Panc1 (cell line): ENCODE measurements at regions not wholly inside any gene's neighbourhood (a gene's known extent, or its start where the extent isn't known, plus 50 kb on each side); places are given as distances from the start of the nearest gene placed in this dataset.
"Not testable (repeated sequence)": the region's sequence is repeated elsewhere in the genome, so short reads cannot be mapped to it uniquely, and the experiment has no call there.

ENCODE experiments used
- ATAC-seq: fragments of 200-7000 bp; cut with Tn5 transposase; 2 replicates; pipeline ENCODE4 v1.9.1; 2020; ENCODE audit warnings: mild to moderate bottlenecking, moderate library complexity
- BruUV-seq: library from RNA; stranded (reverse); fragments of 400-500 nt; replicated peaks from 2 replicates; lab custom pipeline; 2021; lab: Mats Ljungman, UMichigan
- CTCF ChIA-PET: fragments of 300-600 bp; sonication (Branson Sonifier 250); formaldehyde crosslinking; loops from one replicate; lab custom pipeline; 2022; ENCODE audit warnings: antibody characterized with exemption; lab: Charles Lee
- POLR2A ChIA-PET: fragments of 300-600 bp; sonication (Branson Sonifier 250); formaldehyde crosslinking; loops from one replicate; lab custom pipeline; 2022; ENCODE audit warnings: antibody characterized with exemption; lab: Charles Lee
- DNase-seq: peaks from one replicate; pipeline ENCODE4 v3.0.0-alpha.2; 2010; ENCODE audit warnings: low read depth, low spot score
- H3K27ac ChIP-seq: 2 replicates; pipeline ENCODE4 v1.5.1; 2011; ENCODE audit warnings: mild to moderate bottlenecking, low read length, inconsistent platforms
- H3K27me3 ChIP-seq: fragments of 200-500 bp; sonication (Bioruptor generic); 2 replicates; pipeline ENCODE4 v1.6.0; 2014; ENCODE audit warnings: low read length, inconsistent platforms; ENCODE audit not compliant: control insufficient read depth, insufficient read depth
- H3K36me3 ChIP-seq: fragments of 200-500 bp; sonication (Bioruptor generic); 2 replicates; pipeline ENCODE4 v1.5.1; 2014; ENCODE audit warnings: inconsistent platforms, mild to moderate bottlenecking, low read length, moderate library complexity; ENCODE audit not compliant: control insufficient read depth, insufficient read depth
- H3K4me1 ChIP-seq: 2 replicates; pipeline ENCODE4 v1.5.1; 2011; ENCODE audit warnings: inconsistent platforms, mild to moderate bottlenecking, low read length, moderate library complexity; ENCODE audit not compliant: control insufficient read depth, insufficient read depth
- H3K4me3 ChIP-seq, 2 experiments: 2 replicates each; pipeline ENCODE4 v1.5.1; 2011 to 2012; ENCODE audit warnings: low read depth in 2 of 2, low read length in 2 of 2, mild to moderate bottlenecking in 2 of 2, inconsistent platforms in 1 of 2, moderate library complexity in 1 of 2
- H3K9me3 ChIP-seq: fragments of 200-500 bp; sonication (Bioruptor generic); 2 replicates; pipeline ENCODE4 v1.5.1; 2014; ENCODE audit warnings: low read depth, mild to moderate bottlenecking, inconsistent platforms, low read length, moderate library complexity; ENCODE audit not compliant: control insufficient read depth, insufficient read depth
- CTCF ChIP-seq: fragments of 450-650 bp; IDR thresholded peaks from 2 replicates; pipeline ENCODE4 v1.5.1; 2017; ENCODE audit warnings: mild to moderate bottlenecking
- POLR2AphosphoS5 ChIP-seq: IDR thresholded peaks from 2 replicates; pipeline ENCODE4 v1.6.1; 2012; ENCODE audit warnings: mild to moderate bottlenecking, low read depth, low read length, moderate library complexity
- REST ChIP-seq, 2 experiments: IDR thresholded peaks; 2 replicates each; pipeline ENCODE4 v1.6.1; 2011 to 2012; ENCODE audit warnings: low read depth in 2 of 2, control low read depth in 1 of 2, low read length in 1 of 2, mild to moderate bottlenecking in 1 of 2, moderate library complexity in 1 of 2; ENCODE audit not compliant: insufficient read depth in 1 of 2
- SIN3A ChIP-seq: IDR thresholded peaks from 2 replicates; pipeline ENCODE4 v1.6.1; 2012; ENCODE audit warnings: low read depth, mild to moderate bottlenecking, low read length, moderate library complexity, borderline replicate concordance; ENCODE audit not compliant: insufficient read depth
- TCF7L2 ChIP-seq: IDR thresholded peaks from 2 replicates; pipeline ENCODE4 v1.6.1; 2011; ENCODE audit warnings: mild to moderate bottlenecking, low read depth, low read length, inconsistent platforms
- in situ Hi-C: cut with HindIII; loops from 2 replicates; pipeline ENCODE4 v1.10.0; 2016; ENCODE audit warnings: low sequenced_read_pairs, low pct_unique_long_range_greater_than_20kb
- intact Hi-C: fragments of 100-400 bp; cut with micrococcal nuclease; formaldehyde crosslinking; loops from one replicate; pipeline ENCODE4 v1.10.0; 2022; ENCODE audit not compliant: unreplicated experiment

- H3K4me3 ChIP-seq = no peak overlapping the region
- BruUV-seq = no TSS peak
- H3K4me1 ChIP-seq = no peaks in the 10 kb centered on the region
- POLR2A ChIA-PET = no interaction called here
- no peaks in the 10 kb centered on the region for H3K9me3 ChIP-seq
- H3K27ac ChIP-seq = no peak overlapping the region
- CTCF ChIA-PET = no interaction called here
- in situ Hi-C loops (no loop called here), intact Hi-C loops (no loop called here)
- TF ChIP-seq POLR2AphosphoS5 = no peak
- no peak for TF ChIP-seq CTCF
- TF ChIP-seq TCF7L2 = no peak
- no peak for TF ChIP-seq SIN3A
- DNase-seq = no peak
- no peaks in the 10 kb centered on the region for H3K36me3 ChIP-seq
- no peaks in the 10 kb centered on the region for H3K27me3 ChIP-seq
- no peak for ATAC-seq
Observed at GRCh38 chrX:43279341-43279808, 376.7 kb upstream of the MAOA start.

DNA sequence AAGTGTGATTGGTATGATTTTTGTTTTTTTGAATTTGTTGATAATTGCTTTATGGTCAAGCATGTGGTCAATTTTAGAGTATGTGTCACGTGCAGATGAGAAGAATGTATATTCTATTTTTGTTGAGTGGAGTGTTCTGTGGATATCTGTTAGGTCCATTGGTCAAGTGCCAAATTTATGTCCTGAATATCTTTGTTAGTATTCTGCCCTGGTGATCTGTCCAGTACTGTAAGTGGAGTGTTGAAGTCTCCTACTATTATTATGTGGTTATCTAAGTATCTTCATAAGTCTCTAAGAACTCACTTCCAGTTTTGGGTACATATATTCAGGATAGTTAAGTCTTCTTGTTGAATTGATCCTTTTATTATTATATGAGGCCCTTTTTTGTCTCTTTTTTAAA, 372.9 kb upstream of the MAOA start:
- no peaks in the 10 kb centered on the region for H3K36me3 ChIP-seq
- TF ChIP-seq SIN3A (no peak), TCF7L2 (no peak), REST (IDR thresholded peaks at IDR 0.05; ENCODE audit: insufficient read depth in 1 of 2, low read depth in 2 of 2, low read length in 1 of 2) (no peak), CTCF (no peak), POLR2AphosphoS5 (no peak)
- ChIA-PET CTCF (no interaction called here), POLR2A (no interaction called here)
- BruUV-seq = no TSS peak
- H3K4me1 ChIP-seq = no peaks in the 10 kb centered on the region
- H3K27me3 ChIP-seq = no peaks in the 10 kb centered on the region
- no peaks in the 10 kb centered on the region for H3K9me3 ChIP-seq
- no peak overlapping the region for H3K27ac ChIP-seq
- ATAC-seq (no peak), DNase-seq (no peak)
- intact Hi-C loops (no loop called here), in situ Hi-C loops (no loop called here)
- no peak overlapping the region for H3K4me3 ChIP-seq

DNA sequence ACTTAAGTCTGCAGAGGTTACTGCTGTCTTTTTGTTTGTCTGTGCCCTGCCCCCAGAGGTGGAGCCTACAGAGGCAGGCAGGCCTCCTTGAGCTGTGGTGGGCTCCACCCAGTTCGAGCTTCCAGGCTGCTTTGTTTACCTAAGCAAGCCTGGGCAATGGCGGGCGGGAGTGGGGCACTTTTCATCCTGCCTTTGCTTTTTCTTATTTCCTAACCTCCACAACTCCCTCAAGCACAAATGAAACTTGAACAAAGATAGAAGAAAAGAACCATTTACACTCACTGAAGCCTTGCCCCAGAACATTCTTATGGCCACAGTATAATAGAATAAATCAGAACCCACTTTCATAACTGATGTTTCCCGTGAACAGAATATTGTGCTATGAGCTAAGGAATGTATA, 344.5 kb upstream of the MAOA start:
- CTCF ChIA-PET, H3K9me3 ChIP-seq, BruUV-seq, H3K4me1 ChIP-seq, H3K27me3 ChIP-seq, intact Hi-C loops, POLR2A ChIA-PET, H3K4me3 ChIP-seq, H3K27ac ChIP-seq, H3K36me3 ChIP-seq, ATAC-seq, in situ Hi-C loops, DNase-seq: not testable (repeated sequence)
